Stimulated activated CD8-positive, alpha-beta memory T cell treated with anti-CD3 and anti-CD28 coated beads, Interleukin-12 subunit alpha, Interleukin-12 subunit beta, amount 100 ng/mL, for 24 hours (primary cell): ENCODE measurements at regions not wholly inside any gene's neighbourhood (a gene's known extent, or its start where the extent isn't known, plus 50 kb on each side); places are given as distances from the start of the nearest gene placed in this dataset.
"Not testable (repeated sequence)": the region's sequence is repeated elsewhere in the genome, so short reads cannot be mapped to it uniquely, and the experiment has no call there.

Experiments
- DNase-seq: peaks from one replicate; pipeline ENCODE4 v3.0.0-alpha.2; 2020; ENCODE audit errors: extremely low read depth

DNA sequence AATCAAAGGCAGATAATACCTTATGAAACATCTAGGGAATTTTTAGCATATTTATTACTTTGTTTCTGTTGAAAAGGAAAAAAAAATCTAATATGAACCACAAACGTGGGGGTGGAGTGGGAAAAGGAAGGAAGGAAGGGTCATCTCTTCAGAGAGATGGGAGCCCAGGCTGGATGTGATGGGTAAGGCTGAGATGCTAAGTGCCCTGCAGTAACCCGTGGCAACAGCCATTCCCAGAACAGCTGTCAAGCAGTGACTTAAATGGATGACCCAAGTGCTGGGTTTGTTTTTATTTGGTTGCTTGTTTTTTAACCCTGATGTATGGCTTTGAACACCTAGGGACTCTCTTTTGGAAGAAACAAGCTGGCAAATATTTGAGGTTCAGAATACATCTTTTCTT lies 50.7 kb upstream of the KLF7 start:
- DNase-seq = no peak

DNA sequence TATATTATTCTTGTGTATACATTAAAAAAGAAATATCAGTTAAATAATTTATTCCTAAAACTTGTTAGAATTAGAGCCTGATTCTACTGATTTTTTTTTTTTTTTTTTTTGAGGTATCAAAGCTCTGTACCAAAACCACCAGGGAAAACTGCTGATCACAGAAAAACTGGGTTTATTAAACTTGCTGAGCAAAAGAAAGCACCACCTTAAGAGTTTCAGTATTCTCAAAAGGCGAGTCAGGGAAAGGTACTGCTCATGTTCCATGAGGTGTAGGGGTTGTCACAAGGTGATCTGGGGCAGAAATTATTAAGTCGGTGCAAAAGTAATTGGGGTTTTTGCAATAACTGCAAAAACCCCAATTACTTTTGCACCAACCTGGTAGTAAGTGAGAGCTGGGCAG lies 51.7 kb upstream of the KLF7 start:
- DNase-seq = no peak

DNA sequence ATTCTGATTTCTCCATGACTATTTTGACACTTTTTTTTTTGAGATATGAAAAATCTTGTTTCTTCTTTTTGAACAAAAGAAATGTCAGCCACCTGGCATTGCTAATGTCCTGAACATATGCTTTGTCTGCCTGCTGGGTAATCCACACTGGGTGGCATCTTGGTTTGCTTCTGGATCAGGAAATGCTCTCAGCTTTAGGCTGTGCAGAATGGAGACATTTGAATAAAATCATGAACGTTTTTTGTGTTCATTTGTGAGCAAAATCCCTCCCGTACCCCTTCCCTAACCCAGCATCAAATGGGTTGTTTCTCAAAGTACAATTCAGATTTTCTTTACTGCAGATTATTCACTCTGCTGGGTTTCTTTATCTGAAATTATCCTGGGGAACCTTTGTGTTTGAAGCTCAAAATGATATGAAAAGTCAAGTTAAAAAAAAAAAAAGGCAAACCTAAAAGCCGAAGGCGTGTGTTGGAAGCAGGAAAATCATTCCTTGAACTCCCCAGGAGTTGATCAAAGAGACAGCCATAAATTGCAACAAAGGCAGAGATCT lies 53.4 kb upstream of the KLF7 start:
- DNase-seq = no peak

- DNase-seq = no peak
Observed at GRCh38 chr2:207219676-207220501, 54.1 kb upstream of the KLF7 start.

- DNase-seq = no peak
Observed at GRCh38 chr2:207221731-207222130, 56.0 kb upstream of the KLF7 start.

GRCh38 chr2:207223051-207223450 lies 57.3 kb upstream of the KLF7 start:
- no peak for DNase-seq

- no peak for DNase-seq
Observed at GRCh38 chr2:207224381-207224780, 58.6 kb upstream of the KLF7 start.

DNA sequence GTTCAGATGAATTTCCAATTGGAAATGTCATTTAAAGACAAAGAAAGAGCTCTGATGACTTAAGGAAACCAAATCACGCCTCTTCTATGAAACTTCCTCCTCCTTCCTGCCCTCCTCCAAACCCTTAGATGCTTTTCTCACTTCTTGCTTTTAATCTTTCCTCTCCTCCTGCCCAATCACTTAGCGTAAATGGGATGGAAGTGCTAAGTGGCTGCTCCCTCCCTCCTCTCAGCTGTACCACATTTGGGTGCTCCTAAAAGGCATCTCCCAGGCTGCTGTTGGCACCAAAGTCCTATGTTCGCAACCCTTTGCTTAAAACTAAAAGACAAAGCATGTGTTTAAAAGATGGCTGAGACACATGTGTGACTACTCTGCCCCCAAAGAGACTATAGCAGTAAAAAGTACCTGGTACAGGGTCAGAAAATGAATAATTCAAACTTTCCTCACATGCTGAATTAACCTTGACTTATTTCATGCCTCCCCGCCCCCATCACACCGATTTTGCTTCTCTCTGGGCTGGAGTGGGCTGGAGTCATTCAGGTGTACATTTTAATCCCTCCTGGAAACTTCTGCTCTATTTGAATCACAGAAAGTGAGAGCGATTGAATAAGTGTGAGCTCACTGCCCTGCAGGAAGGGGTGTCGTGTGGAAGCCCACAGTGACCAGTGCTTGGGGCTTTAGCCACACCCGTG lies 59.2 kb upstream of the KLF7 start:
- no peak for DNase-seq

- DNase-seq = no peak
Observed at GRCh38 chr2:207225773-207226172, 60.0 kb upstream of the KLF7 start.

DNA sequence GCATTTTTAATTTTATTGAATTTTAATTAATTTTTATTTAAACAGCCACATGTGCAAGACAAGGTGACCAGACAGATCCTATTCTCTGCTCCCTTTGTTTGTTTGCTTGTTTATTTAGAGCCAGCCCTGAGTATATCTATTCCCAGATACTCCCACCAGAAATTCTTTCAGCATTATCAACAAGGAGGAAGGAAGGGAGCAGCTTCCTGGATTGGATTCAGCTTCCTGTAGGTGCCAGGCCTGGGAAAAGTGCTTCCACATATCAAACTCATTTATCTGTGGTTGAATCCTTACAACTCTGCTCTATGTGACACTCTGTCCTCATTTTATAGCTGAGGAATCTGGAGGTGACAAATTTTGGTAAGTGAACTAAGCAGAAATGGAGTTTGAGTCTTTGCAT lies 60.5 kb upstream of the KLF7 start:
- DNase-seq = no peak

- DNase-seq = no peak
Observed at GRCh38 chr2:207226671-207227061, 60.9 kb upstream of the KLF7 start.

GRCh38 chr2:207227062-207227748 lies 61.5 kb upstream of the KLF7 start:
- DNase-seq = no peak

- DNase-seq = no peak
Observed at GRCh38 chr2:207227749-207228145, 62.0 kb upstream of the KLF7 start.

GRCh38 chr2:207228402-207228801 lies 62.7 kb upstream of the KLF7 start:
- DNase-seq = no peak

- no peak for DNase-seq
Observed at GRCh38 chr2:207229161-207229560, 63.4 kb upstream of the KLF7 start.

- no peak for DNase-seq
Observed at GRCh38 chr2:207230261-207231105, 64.7 kb upstream of the KLF7 start.

- no peak for DNase-seq
Observed at GRCh38 chr2:207231106-207231865, 65.5 kb upstream of the KLF7 start.

- DNase-seq = no peak
Observed at GRCh38 chr2:207231967-207232366, 66.2 kb upstream of the KLF7 start.

DNA sequence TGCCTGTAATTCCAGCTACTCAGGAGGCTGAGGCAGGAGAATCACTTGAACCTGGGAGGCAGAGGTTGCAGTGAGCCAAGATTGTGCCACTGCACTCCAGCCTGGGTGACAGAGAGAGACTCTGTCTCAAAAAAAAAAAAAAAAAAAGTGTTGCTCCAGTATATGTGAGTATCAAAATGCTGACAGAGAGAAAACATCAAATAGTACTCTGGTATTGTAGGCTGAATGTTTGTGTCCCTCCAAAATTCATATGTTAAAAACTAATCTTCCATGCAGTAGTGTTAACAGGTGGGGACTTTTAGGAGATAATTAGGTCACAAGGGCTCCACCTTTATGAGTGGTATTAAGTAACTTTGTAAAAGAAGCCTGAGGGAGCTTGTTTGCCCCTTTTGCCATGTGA lies 67.4 kb upstream of the KLF7 start:
- DNase-seq = not testable (repeated sequence)

DNA sequence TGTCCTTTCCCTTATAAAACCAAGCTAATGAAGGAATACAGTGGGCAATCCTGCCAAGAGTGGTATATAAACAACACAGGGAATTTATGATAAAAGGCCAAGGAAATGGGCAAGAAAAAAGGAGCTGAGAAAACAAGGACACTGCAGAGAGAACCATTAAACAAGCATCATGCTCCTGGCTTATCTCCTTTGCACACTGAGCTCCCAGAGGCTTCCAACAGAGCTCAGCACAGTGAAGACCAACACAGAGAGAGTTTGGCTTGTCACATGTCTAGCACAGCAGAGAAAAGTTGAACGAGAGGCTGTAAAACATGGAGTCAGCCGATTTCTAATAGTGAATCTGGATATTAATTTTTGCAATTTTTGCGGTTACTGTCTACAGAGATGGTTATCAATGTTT lies 68.0 kb upstream of the KLF7 start:
- DNase-seq = no peak

GRCh38 chr2:207235621-207236020 lies 69.9 kb upstream of the KLF7 start:
- no peak for DNase-seq
